ENCODE measurements at regions not wholly inside any gene's neighbourhood (a gene's known extent, or its start where the extent isn't known, plus 50 kb on each side); places are given as distances from the start of the nearest gene placed in this dataset.
"Not testable (repeated sequence)": the region's sequence is repeated elsewhere in the genome, so short reads cannot be mapped to it uniquely, and the experiment has no call there.

- H3K9me3 ChIP-seq (ENCODE audit: severe bottlenecking), result no peaks in the 10 kb centered on the region
- no peaks in the 10 kb centered on the region for H3K27me3 ChIP-seq (ENCODE audit: insufficient read depth, low read depth, severe bottlenecking)
- H3K36me3 ChIP-seq, result no peaks in the 10 kb centered on the region
- no peak overlapping the region for H3K4me3 ChIP-seq (ENCODE audit: low read depth, low read length)
- TF ChIP-seq CTCF (IDR thresholded peaks at IDR 0.05; ENCODE audit: low read depth, low read length), result no peak
- DNase-seq, result no peak
- H3K27ac ChIP-seq, result no peak overlapping the region
Observed at GRCh38 chr12:74015118-74015517, 522.5 kb upstream of the ATXN7L3B start.

GRCh38 chr12:74016324-74016723, 521.3 kb upstream of the ATXN7L3B start:
- H3K36me3 ChIP-seq; H3K4me3 ChIP-seq (ENCODE audit: low read depth, low read length); H3K27me3 ChIP-seq (ENCODE audit: insufficient read depth, low read depth, severe bottlenecking); DNase-seq; H3K27ac ChIP-seq; H3K9me3 ChIP-seq (ENCODE audit: severe bottlenecking): not testable (repeated sequence)

- no peak overlapping the region for H3K27ac ChIP-seq
- H3K9me3 ChIP-seq (ENCODE audit: severe bottlenecking), result no peaks in the 10 kb centered on the region
- no peak for DNase-seq
- no peaks in the 10 kb centered on the region for H3K27me3 ChIP-seq (ENCODE audit: insufficient read depth, low read depth, severe bottlenecking)
- no peak for TF ChIP-seq CTCF (IDR thresholded peaks at IDR 0.05; ENCODE audit: low read depth, low read length)
- H3K36me3 ChIP-seq, result no peaks in the 10 kb centered on the region
- no peak overlapping the region for H3K4me3 ChIP-seq (ENCODE audit: low read depth, low read length)
Observed at GRCh38 chr12:74018849-74019248, 518.8 kb upstream of the ATXN7L3B start.

GRCh38 chr12:74021937-74022336, 515.7 kb upstream of the ATXN7L3B start:
- H3K27ac ChIP-seq, result no peak overlapping the region
- H3K4me3 ChIP-seq (ENCODE audit: low read depth, low read length), result no peak overlapping the region
- peak; percentile 87 for TF ChIP-seq CTCF (IDR thresholded peaks at IDR 0.05; ENCODE audit: low read depth, low read length)
- DNase-seq, result peak; percentile 84
- no peaks in the 10 kb centered on the region for H3K36me3 ChIP-seq
- no peaks in the 10 kb centered on the region for H3K27me3 ChIP-seq (ENCODE audit: insufficient read depth, low read depth, severe bottlenecking)
- H3K9me3 ChIP-seq (ENCODE audit: severe bottlenecking), result no peaks in the 10 kb centered on the region

- no peaks in the 10 kb centered on the region for H3K27me3 ChIP-seq (ENCODE audit: insufficient read depth, low read depth, severe bottlenecking)
- H3K9me3 ChIP-seq (ENCODE audit: severe bottlenecking), result no peaks in the 10 kb centered on the region
- no peak overlapping the region for H3K4me3 ChIP-seq (ENCODE audit: low read depth, low read length)
- H3K36me3 ChIP-seq, result no peaks in the 10 kb centered on the region
- TF ChIP-seq CTCF (IDR thresholded peaks at IDR 0.05; ENCODE audit: low read depth, low read length), result no peak
- no peak overlapping the region for H3K27ac ChIP-seq
- DNase-seq, result no peak
Observed at GRCh38 chr12:74031045-74031444, 506.6 kb upstream of the ATXN7L3B start.

GRCh38 chr12:74033531-74033930, 504.1 kb upstream of the ATXN7L3B start:
- TF ChIP-seq CTCF (IDR thresholded peaks at IDR 0.05; ENCODE audit: low read depth, low read length), result no peak
- no peak overlapping the region for H3K4me3 ChIP-seq (ENCODE audit: low read depth, low read length)
- H3K36me3 ChIP-seq, result no peaks in the 10 kb centered on the region
- no peaks in the 10 kb centered on the region for H3K27me3 ChIP-seq (ENCODE audit: insufficient read depth, low read depth, severe bottlenecking)
- DNase-seq, result no peak
- no peak overlapping the region for H3K27ac ChIP-seq
- H3K9me3 ChIP-seq (ENCODE audit: severe bottlenecking), result no peaks in the 10 kb centered on the region

- H3K27ac ChIP-seq; H3K36me3 ChIP-seq; DNase-seq; H3K4me3 ChIP-seq (ENCODE audit: low read depth, low read length); H3K27me3 ChIP-seq (ENCODE audit: insufficient read depth, low read depth, severe bottlenecking); H3K9me3 ChIP-seq (ENCODE audit: severe bottlenecking): not testable (repeated sequence)
Observed at GRCh38 chr12:74039138-74039537, 498.5 kb upstream of the ATXN7L3B start.

Measured in WERI-Rb-1 (cell line).